ENCODE measurements at regions not wholly inside any gene's neighbourhood (a gene's known extent, or its start where the extent isn't known, plus 50 kb on each side); places are given as distances from the start of the nearest gene placed in this dataset.

GRCh38 chr13:84553227-84553626 is 671.0 kb upstream of the SLITRK1 start:
- TF ChIP-seq CTCF (IDR thresholded peaks at IDR 0.05; ENCODE audit: insufficient read depth, low read depth, low read length) (no peak), EZH2 (IDR thresholded peaks at IDR 0.05; ENCODE audit: insufficient read depth, low read length) (no peak)

All from astrocyte (in vitro differentiated cells and primary cell).